ENCODE measurements at regions not wholly inside any gene's neighbourhood (a gene's known extent, or its start where the extent isn't known, plus 50 kb on each side); places are given as distances from the start of the nearest gene placed in this dataset.

GRCh38 chr3:150170852-150171520, 200.3 kb upstream of the PFN2 start:
- peaks cover 17% of the 10 kb centered on the region for H3K27me3 Mint-ChIP-seq
- CTCF ChIA-PET, result no interaction called here
- no peak overlapping the region for H3K27ac Mint-ChIP-seq
- H3K9me3 ChIP-seq (ENCODE audit: control insufficient read depth in 1 of 2, insufficient read depth in 1 of 2, low read length in 2 of 2), result no peaks in the 10 kb centered on the region
- no peaks in the 10 kb centered on the region for H3K36me3 Mint-ChIP-seq (ENCODE audit: low read depth)
- intact Hi-C loops (cut with DNase I, micrococcal nuclease), result no loop called here
- TF ChIP-seq, protein P1, sequence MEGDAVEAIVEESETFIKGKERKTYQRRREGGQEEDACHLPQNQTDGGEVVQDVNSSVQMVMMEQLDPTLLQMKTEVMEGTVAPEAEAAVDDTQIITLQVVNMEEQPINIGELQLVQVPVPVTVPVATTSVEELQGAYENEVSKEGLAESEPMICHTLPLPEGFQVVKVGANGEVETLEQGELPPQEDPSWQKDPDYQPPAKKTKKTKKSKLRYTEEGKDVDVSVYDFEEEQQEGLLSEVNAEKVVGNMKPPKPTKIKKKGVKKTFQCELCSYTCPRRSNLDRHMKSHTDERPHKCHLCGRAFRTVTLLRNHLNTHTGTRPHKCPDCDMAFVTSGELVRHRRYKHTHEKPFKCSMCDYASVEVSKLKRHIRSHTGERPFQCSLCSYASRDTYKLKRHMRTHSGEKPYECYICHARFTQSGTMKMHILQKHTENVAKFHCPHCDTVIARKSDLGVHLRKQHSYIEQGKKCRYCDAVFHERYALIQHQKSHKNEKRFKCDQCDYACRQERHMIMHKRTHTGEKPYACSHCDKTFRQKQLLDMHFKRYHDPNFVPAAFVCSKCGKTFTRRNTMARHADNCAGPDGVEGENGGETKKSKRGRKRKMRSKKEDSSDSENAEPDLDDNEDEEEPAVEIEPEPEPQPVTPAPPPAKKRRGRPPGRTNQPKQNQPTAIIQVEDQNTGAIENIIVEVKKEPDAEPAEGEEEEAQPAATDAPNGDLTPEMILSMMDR (IDR thresholded peaks at IDR 0.05), result no peak
- H3K4me1 ChIP-seq (ENCODE audit: insufficient read depth, low read length), result no peaks in the 10 kb centered on the region
- POLR2A ChIA-PET, result no interaction called here
- no peaks in the 10 kb centered on the region for H3K36me3 ChIP-seq (ENCODE audit: insufficient read depth, low read length)
- no peak for DNase-seq
- H3K27me3 ChIP-seq (ENCODE audit: control insufficient read depth in 1 of 2, insufficient read depth in 2 of 2, low read length in 2 of 2), result no peaks in the 10 kb centered on the region
- H3K27ac ChIP-seq (ENCODE audit: low read depth in 1 of 2, low read length in 2 of 2), result no peak overlapping the region
- no peak overlapping the region for H3K4me3 Mint-ChIP-seq
- H3K4me1 Mint-ChIP-seq (ENCODE audit: low read depth), result no peaks in the 10 kb centered on the region
- H3K4me3 ChIP-seq (ENCODE audit: low read length), result no peak overlapping the region
- no peak for ATAC-seq (ENCODE audit: poor library complexity)
- no peaks in the 10 kb centered on the region for H3K9me3 Mint-ChIP-seq

- ATAC-seq (ENCODE audit: poor library complexity) (no peak), DNase-seq (no peak)
- H3K36me3 Mint-ChIP-seq (ENCODE audit: low read depth), result no peaks in the 10 kb centered on the region
- CTCF ChIA-PET, result no interaction called here
- TF ChIP-seq, protein P1 (IDR thresholded peaks at IDR 0.05), result no peak
- no peaks in the 10 kb centered on the region for H3K36me3 ChIP-seq (ENCODE audit: insufficient read depth, low read length)
- peaks cover 17% of the 10 kb centered on the region for H3K27me3 Mint-ChIP-seq
- POLR2A ChIA-PET, result no interaction called here
- H3K27me3 ChIP-seq (ENCODE audit: control insufficient read depth in 1 of 2, insufficient read depth in 2 of 2, low read length in 2 of 2), result no peaks in the 10 kb centered on the region
- H3K27ac ChIP-seq (ENCODE audit: low read depth in 1 of 2, low read length in 2 of 2), result no peak overlapping the region
- no peak overlapping the region for H3K4me3 Mint-ChIP-seq
- no peaks in the 10 kb centered on the region for H3K9me3 Mint-ChIP-seq
- no peak overlapping the region for H3K27ac Mint-ChIP-seq
- intact Hi-C loops (cut with DNase I, micrococcal nuclease), result no loop called here
- H3K4me1 Mint-ChIP-seq (ENCODE audit: low read depth), result no peaks in the 10 kb centered on the region
- no peaks in the 10 kb centered on the region for H3K4me1 ChIP-seq (ENCODE audit: insufficient read depth, low read length)
- H3K9me3 ChIP-seq (ENCODE audit: control insufficient read depth in 1 of 2, insufficient read depth in 1 of 2, low read length in 2 of 2), result no peaks in the 10 kb centered on the region
- H3K4me3 ChIP-seq (ENCODE audit: low read length), result no peak overlapping the region
Measured at GRCh38 chr3:150169330-150169940, 198.7 kb upstream of the PFN2 start.

- CTCF ChIA-PET, result no interaction called here
Measured at GRCh38 chr3:150168698-150169097, 198.0 kb upstream of the PFN2 start.

More at GRCh38 chr3:150168698-150169097, 198.0 kb upstream of the PFN2 start:
- Mint-ChIP-seq H3K4me3 (no peak overlapping the region), H3K27me3 (peaks cover 17% of the 10 kb centered on the region), H3K36me3 (ENCODE audit: low read depth) (no peaks in the 10 kb centered on the region), H3K4me1 (ENCODE audit: low read depth) (no peaks in the 10 kb centered on the region), H3K27ac (no peak overlapping the region), H3K9me3 (no peaks in the 10 kb centered on the region)
- DNase-seq, result no peak
- H3K4me3 ChIP-seq (ENCODE audit: low read length), result no peak overlapping the region
- no peak for ATAC-seq (ENCODE audit: poor library complexity)
- intact Hi-C loops (cut with DNase I, micrococcal nuclease), result no loop called here
- no peak overlapping the region for H3K27ac ChIP-seq (ENCODE audit: low read depth in 1 of 2, low read length in 2 of 2)
- H3K27me3 ChIP-seq (ENCODE audit: control insufficient read depth in 1 of 2, insufficient read depth in 2 of 2, low read length in 2 of 2), result no peaks in the 10 kb centered on the region
- no peaks in the 10 kb centered on the region for H3K4me1 ChIP-seq (ENCODE audit: insufficient read depth, low read length)
- TF ChIP-seq, protein P1 (IDR thresholded peaks at IDR 0.05), result no peak
- POLR2A ChIA-PET, result no interaction called here
- H3K36me3 ChIP-seq (ENCODE audit: insufficient read depth, low read length), result no peaks in the 10 kb centered on the region
- H3K9me3 ChIP-seq (ENCODE audit: control insufficient read depth in 1 of 2, insufficient read depth in 1 of 2, low read length in 2 of 2), result no peaks in the 10 kb centered on the region
